Caco-2 (cell line): ENCODE measurements at regions not wholly inside any gene's neighbourhood (a gene's known extent, or its start where the extent isn't known, plus 50 kb on each side); places are given as distances from the start of the nearest gene placed in this dataset.

ENCODE experiments used
- BruUV-seq: library from RNA; stranded (reverse); fragments of 400-500 nt; replicated peaks from 2 replicates; lab custom pipeline; 2021; lab: Mats Ljungman, UMichigan
- CTCF ChIA-PET: fragments of 300-600 bp; sonication (Branson Sonifier 250); formaldehyde crosslinking; loops from one replicate; lab custom pipeline; 2022; ENCODE audit warnings: antibody characterized with exemption; lab: Charles Lee
- POLR2A ChIA-PET: fragments of 300-600 bp; sonication (Branson Sonifier 250); formaldehyde crosslinking; loops from one replicate; lab custom pipeline; 2022; ENCODE audit warnings: antibody characterized with exemption; lab: Charles Lee
- DNase-seq, 2 experiments: peaks; one replicate each; pipeline versions ENCODE4 v3.0.0 to v3.0.0-alpha.2; 2020 to 2022
- H3K27me3 ChIP-seq: replicated peaks from 2 replicates; pipeline ENCODE4 v1.6.0; 2011; ENCODE audit warnings: low read length; ENCODE audit not compliant: control insufficient read depth, insufficient read depth
- H3K36me3 ChIP-seq: 2 replicates; pipeline ENCODE4 v1.5.1; 2011; ENCODE audit warnings: low read length; ENCODE audit not compliant: control insufficient read depth, insufficient read depth
- H3K4me1 ChIP-seq: fragments of 250-450 bp; sonication (Bioruptor Pico); 2 replicates; pipeline ENCODE4 v1.5.1; 2020; ENCODE audit warnings: mild to moderate bottlenecking
- H3K4me3 ChIP-seq: 2 replicates; pipeline ENCODE4 v1.5.1; 2011; ENCODE audit warnings: low read depth, mild to moderate bottlenecking, control low read depth, low read length
- H3K9me3 ChIP-seq: fragments of 250-450 bp; sonication (Bioruptor Pico); 2 replicates; pipeline ENCODE4 v1.5.1; 2020; ENCODE audit warnings: mild to moderate bottlenecking, moderate library complexity
- H3K27ac Mint-ChIP-seq: one replicate; pipeline ENCODE4 v1.8.0; 2022; ENCODE audit warnings: mixed read lengths; ENCODE audit not compliant: unreplicated experiment
- H3K27me3 Mint-ChIP-seq: one replicate; pipeline ENCODE4 v1.8.0; 2022; ENCODE audit warnings: mixed read lengths; ENCODE audit not compliant: insufficient read depth, unreplicated experiment
- H3K36me3 Mint-ChIP-seq: one replicate; pipeline ENCODE4 v1.8.0; 2022; ENCODE audit warnings: mild to moderate bottlenecking, mixed read lengths; ENCODE audit not compliant: insufficient read depth, unreplicated experiment
- H3K4me1 Mint-ChIP-seq: one replicate; pipeline ENCODE4 v1.8.0; 2022; ENCODE audit warnings: low read depth, mixed read lengths; ENCODE audit not compliant: unreplicated experiment
- H3K4me3 Mint-ChIP-seq: one replicate; pipeline ENCODE4 v1.8.0; 2022; ENCODE audit warnings: mild to moderate bottlenecking, moderate library complexity, mixed read lengths; ENCODE audit not compliant: unreplicated experiment
- H3K9me3 Mint-ChIP-seq: one replicate; pipeline ENCODE4 v1.8.0; 2022; ENCODE audit warnings: mixed read lengths; ENCODE audit not compliant: unreplicated experiment
- intact Hi-C: fragments of 100-400 bp; cut with micrococcal nuclease; formaldehyde crosslinking; loops from one replicate; pipeline ENCODE4 v1.10.0; 2022; ENCODE audit not compliant: unreplicated experiment
- TF ChIP-seq, protein P1 (sequence below), 2 experiments: fragments of 200-600 bp in 1 of 2; IDR thresholded peaks; 1 replicate in 1 of 2; 2 replicates in 1 of 2; pipeline versions ENCODE4 v1.5.1 to v1.8.0; 2011 to 2022; ENCODE audit warnings: antibody characterized with exemption in 1 of 2, control low read depth in 1 of 2, inconsistent platforms in 1 of 2, low read depth in 1 of 2, low read length in 1 of 2, mild to moderate bottlenecking in 1 of 2, moderate library complexity in 1 of 2; ENCODE audit not compliant: insufficient read depth in 1 of 2, severe bottlenecking in 1 of 2, unreplicated experiment in 1 of 2

DNA sequence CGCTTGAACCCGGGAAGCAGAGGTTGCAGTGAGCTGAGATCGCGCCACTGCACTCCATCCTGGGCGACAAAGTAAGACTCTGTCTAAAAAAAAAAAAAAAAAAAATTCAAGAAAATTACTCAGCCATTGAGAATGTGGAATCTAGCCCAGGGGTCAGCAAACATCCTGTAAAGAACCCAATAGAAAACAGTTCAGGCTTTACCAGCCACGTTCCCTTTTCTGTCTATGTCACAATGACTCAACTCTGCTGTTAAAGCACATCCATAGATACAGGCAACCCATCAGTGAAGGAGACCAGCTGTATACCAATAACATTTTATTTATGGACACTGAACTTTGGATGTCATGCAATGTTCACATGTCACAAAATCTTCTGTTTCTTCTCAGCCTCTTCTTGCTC is 435.6 kb upstream of the GYPC start:
- Mint-ChIP-seq H3K4me3 (no peak overlapping the region), H3K27me3 (no peaks in the 10 kb centered on the region), H3K36me3 (no peaks in the 10 kb centered on the region), H3K4me1 (peaks cover 13% of the 10 kb centered on the region), H3K9me3 (peaks cover 8% of the 10 kb centered on the region), H3K27ac (no peak overlapping the region)
- ChIA-PET CTCF (no interaction called here), POLR2A (no interaction called here)
- DNase-seq: no peak
- H3K4me1 ChIP-seq: peaks cover 8% of the 10 kb centered on the region
- no TSS peak for BruUV-seq
- H3K9me3 ChIP-seq: peaks cover 8% of the 10 kb centered on the region
- TF ChIP-seq, protein P1, sequence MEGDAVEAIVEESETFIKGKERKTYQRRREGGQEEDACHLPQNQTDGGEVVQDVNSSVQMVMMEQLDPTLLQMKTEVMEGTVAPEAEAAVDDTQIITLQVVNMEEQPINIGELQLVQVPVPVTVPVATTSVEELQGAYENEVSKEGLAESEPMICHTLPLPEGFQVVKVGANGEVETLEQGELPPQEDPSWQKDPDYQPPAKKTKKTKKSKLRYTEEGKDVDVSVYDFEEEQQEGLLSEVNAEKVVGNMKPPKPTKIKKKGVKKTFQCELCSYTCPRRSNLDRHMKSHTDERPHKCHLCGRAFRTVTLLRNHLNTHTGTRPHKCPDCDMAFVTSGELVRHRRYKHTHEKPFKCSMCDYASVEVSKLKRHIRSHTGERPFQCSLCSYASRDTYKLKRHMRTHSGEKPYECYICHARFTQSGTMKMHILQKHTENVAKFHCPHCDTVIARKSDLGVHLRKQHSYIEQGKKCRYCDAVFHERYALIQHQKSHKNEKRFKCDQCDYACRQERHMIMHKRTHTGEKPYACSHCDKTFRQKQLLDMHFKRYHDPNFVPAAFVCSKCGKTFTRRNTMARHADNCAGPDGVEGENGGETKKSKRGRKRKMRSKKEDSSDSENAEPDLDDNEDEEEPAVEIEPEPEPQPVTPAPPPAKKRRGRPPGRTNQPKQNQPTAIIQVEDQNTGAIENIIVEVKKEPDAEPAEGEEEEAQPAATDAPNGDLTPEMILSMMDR (IDR thresholded peaks at IDR 0.05; ENCODE audit: insufficient read depth in 1 of 2, low read depth in 1 of 2, low read length in 1 of 2, severe bottlenecking in 1 of 2, unreplicated experiment in 1 of 2): no peak
- no peaks in the 10 kb centered on the region for H3K36me3 ChIP-seq
- no peaks in the 10 kb centered on the region for H3K27me3 ChIP-seq
- intact Hi-C loops: no loop called here
- H3K4me3 ChIP-seq: no peak overlapping the region

GRCh38 chr2:126221506-126221905 is 434.5 kb upstream of the GYPC start:
- CTCF ChIA-PET: no interaction called here
- intact Hi-C loops: no loop called here
- no peaks in the 10 kb centered on the region for H3K27me3 Mint-ChIP-seq
- no peak overlapping the region for H3K27ac Mint-ChIP-seq
- POLR2A ChIA-PET: no interaction called here
- Histone ChIP-seq H3K36me3 (no peaks in the 10 kb centered on the region), H3K4me1 (peaks cover 8% of the 10 kb centered on the region), H3K9me3 (peaks cover 8% of the 10 kb centered on the region), H3K4me3 (no peak overlapping the region), H3K27me3 (no peaks in the 10 kb centered on the region)
- H3K9me3 Mint-ChIP-seq: peaks cover 8% of the 10 kb centered on the region
- H3K4me3 Mint-ChIP-seq: no peak overlapping the region
- TF ChIP-seq, protein P1 (IDR thresholded peaks at IDR 0.05; ENCODE audit: insufficient read depth in 1 of 2, low read depth in 1 of 2, low read length in 1 of 2, severe bottlenecking in 1 of 2, unreplicated experiment in 1 of 2): no peak
- no peaks in the 10 kb centered on the region for H3K36me3 Mint-ChIP-seq
- BruUV-seq: no TSS peak
- DNase-seq: no peak
- H3K4me1 Mint-ChIP-seq: peaks cover 13% of the 10 kb centered on the region

- Mint-ChIP-seq H3K27ac (no peak overlapping the region), H3K27me3 (no peaks in the 10 kb centered on the region), H3K4me1 (peaks cover 13% of the 10 kb centered on the region), H3K9me3 (peaks cover 8% of the 10 kb centered on the region), H3K4me3 (no peak overlapping the region), H3K36me3 (no peaks in the 10 kb centered on the region)
- peaks cover 8% of the 10 kb centered on the region for H3K4me1 ChIP-seq
- intact Hi-C loops: no loop called here
- no peaks in the 10 kb centered on the region for H3K27me3 ChIP-seq
- no peak overlapping the region for H3K4me3 ChIP-seq
- H3K9me3 ChIP-seq: peaks cover 8% of the 10 kb centered on the region
- ChIA-PET CTCF (no interaction called here), POLR2A (no interaction called here)
- DNase-seq: no peak
- TF ChIP-seq, protein P1 (IDR thresholded peaks at IDR 0.05; ENCODE audit: insufficient read depth in 1 of 2, low read depth in 1 of 2, low read length in 1 of 2, severe bottlenecking in 1 of 2, unreplicated experiment in 1 of 2): no peak
- BruUV-seq: no TSS peak
- H3K36me3 ChIP-seq: no peaks in the 10 kb centered on the region
These were observed 433.7 kb upstream of the GYPC start for GRCh38 chr2:126222278-126222677.
